ENCODE measurements at regions not wholly inside any gene's neighbourhood (a gene's known extent, or its start where the extent isn't known, plus 50 kb on each side); places are given as distances from the start of the nearest gene placed in this dataset.
"Not testable (repeated sequence)": the region's sequence is repeated elsewhere in the genome, so short reads cannot be mapped to it uniquely, and the experiment has no call there.

DNA sequence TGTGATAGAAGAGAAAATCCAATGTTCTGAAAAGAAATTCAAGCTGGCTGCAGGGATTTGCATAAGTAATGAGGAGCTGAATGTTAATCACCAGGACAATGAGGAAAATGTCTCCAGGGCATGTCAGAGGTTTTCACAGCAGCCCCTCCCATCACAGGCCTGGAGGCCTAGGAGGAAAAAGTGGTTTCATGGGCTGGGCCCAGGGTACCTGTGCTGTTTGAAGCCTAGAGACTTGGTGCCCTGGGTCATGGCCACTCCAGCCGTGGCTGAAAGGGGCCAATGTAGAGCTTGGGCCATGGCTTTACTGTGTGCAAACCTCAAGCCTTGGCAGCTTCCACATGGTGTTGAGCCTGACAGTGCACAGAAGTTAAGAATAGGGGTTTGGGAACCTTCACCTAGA is 452.6 kb upstream of the CHORDC1 start:
- TF ChIP-seq CTCF (IDR thresholded peaks at IDR 0.05; ENCODE audit: poor library complexity); EZH2phosphoT487 (IDR thresholded peaks at IDR 0.05; ENCODE audit: low read depth, severe bottlenecking, unreplicated experiment): not testable (repeated sequence)

Measured in hepatocyte (in vitro differentiated cells).